Memory B cell (primary cell): ENCODE measurements at regions not wholly inside any gene's neighbourhood (a gene's known extent, or its start where the extent isn't known, plus 50 kb on each side); places are given as distances from the start of the nearest gene placed in this dataset.

Experiments used
- ATAC-seq: fragments of 150-1000 bp; cut with Tn5 transposase; 2 replicates; pipeline ENCODE4 v1.10.0; 2021; ENCODE audit warnings: low read depth, mild to moderate bottlenecking, moderate library complexity
- DNase-seq, 2 donors: peaks; one replicate each; pipeline ENCODE4 v3.0.0; 2022; ENCODE audit warnings: low spot score in 2 of 2
- H3K27ac Mint-ChIP-seq: one replicate; pipeline ENCODE4 v1.8.0; 2022; ENCODE audit warnings: mild to moderate bottlenecking, moderate library complexity, mixed read lengths
- H3K27me3 Mint-ChIP-seq: one replicate; pipeline ENCODE4 v1.8.0; 2022; ENCODE audit warnings: mixed read lengths
- H3K36me3 Mint-ChIP-seq: one replicate; pipeline ENCODE4 v1.8.0; 2022; ENCODE audit warnings: mild to moderate bottlenecking, mixed read lengths
- H3K4me1 Mint-ChIP-seq: one replicate; pipeline ENCODE4 v1.8.0; 2022; ENCODE audit warnings: mixed read lengths
- H3K4me3 Mint-ChIP-seq: one replicate; pipeline ENCODE4 v1.8.0; 2022; ENCODE audit warnings: mild to moderate bottlenecking, moderate library complexity, mixed read lengths
- H3K9me3 Mint-ChIP-seq: one replicate; pipeline ENCODE4 v1.8.0; 2022; ENCODE audit warnings: mixed read lengths

- Mint-ChIP-seq H3K9me3 (no peaks in the 10 kb centered on the region), H3K27ac (no peak overlapping the region), H3K36me3 (no peaks in the 10 kb centered on the region), H3K4me3 (no peak overlapping the region), H3K4me1 (no peaks in the 10 kb centered on the region), H3K27me3 (no peaks in the 10 kb centered on the region)
- ATAC-seq (no peak), DNase-seq (no peak)
These were observed 215.5 kb upstream of the UGT8 start for GRCh38 chr4:114383067-114383466.

- H3K4me1 Mint-ChIP-seq, result no peaks in the 10 kb centered on the region
- H3K27me3 Mint-ChIP-seq, result peaks cover 2% of the 10 kb centered on the region
- no peaks in the 10 kb centered on the region for H3K36me3 Mint-ChIP-seq
- no peak for DNase-seq
- ATAC-seq, result no peak
- no peaks in the 10 kb centered on the region for H3K9me3 Mint-ChIP-seq
- H3K27ac Mint-ChIP-seq, result no peak overlapping the region
- H3K4me3 Mint-ChIP-seq, result no peak overlapping the region
These were observed 214.9 kb upstream of the UGT8 start for GRCh38 chr4:114383721-114384120.

- H3K4me1 Mint-ChIP-seq, result no peaks in the 10 kb centered on the region
- DNase-seq, result no peak
- H3K9me3 Mint-ChIP-seq, result peaks cover 2% of the 10 kb centered on the region
- no peak overlapping the region for H3K27ac Mint-ChIP-seq
- no peak for ATAC-seq
- H3K4me3 Mint-ChIP-seq, result no peak overlapping the region
- no peaks in the 10 kb centered on the region for H3K36me3 Mint-ChIP-seq
- H3K27me3 Mint-ChIP-seq, result peaks cover 6% of the 10 kb centered on the region
These were observed 214.0 kb upstream of the UGT8 start for GRCh38 chr4:114384629-114385028.

- H3K4me1 Mint-ChIP-seq, result no peaks in the 10 kb centered on the region
- no peak overlapping the region for H3K4me3 Mint-ChIP-seq
- H3K36me3 Mint-ChIP-seq, result no peaks in the 10 kb centered on the region
- no peak overlapping the region for H3K27ac Mint-ChIP-seq
- H3K9me3 Mint-ChIP-seq, result peaks cover 2% of the 10 kb centered on the region
- H3K27me3 Mint-ChIP-seq, result peaks cover 6% of the 10 kb centered on the region
- peak; percentile 22 for ATAC-seq
- no peak for DNase-seq
These were observed 213.2 kb upstream of the UGT8 start for GRCh38 chr4:114385195-114385985.

- ATAC-seq, result peak; percentile 46
These were observed 211.9 kb upstream of the UGT8 start for GRCh38 chr4:114386637-114387233.

GRCh38 chr4:114389070-114389685 lies 209.4 kb upstream of the UGT8 start:
- no peaks in the 10 kb centered on the region for H3K36me3 Mint-ChIP-seq
- H3K9me3 Mint-ChIP-seq, result peaks cover 2% of the 10 kb centered on the region
- peaks cover 7% of the 10 kb centered on the region for H3K27me3 Mint-ChIP-seq
- no peak for DNase-seq
- H3K4me3 Mint-ChIP-seq, result no peak overlapping the region
- H3K27ac Mint-ChIP-seq, result no peak overlapping the region
- H3K4me1 Mint-ChIP-seq, result no peaks in the 10 kb centered on the region
- no peak for ATAC-seq

More at GRCh38 chr4:114386637-114387233, 211.9 kb upstream of the UGT8 start:
- Mint-ChIP-seq H3K27ac (no peak overlapping the region), H3K27me3 (peaks cover 6% of the 10 kb centered on the region), H3K36me3 (no peaks in the 10 kb centered on the region), H3K4me1 (no peaks in the 10 kb centered on the region), H3K4me3 (no peak overlapping the region), H3K9me3 (peaks cover 2% of the 10 kb centered on the region)
- DNase-seq, result peak; percentile 26 to 30

GRCh38 chr4:114393295-114394038 lies 205.1 kb upstream of the UGT8 start:
- DNase-seq, result no peak
- peaks cover 2% of the 10 kb centered on the region for H3K9me3 Mint-ChIP-seq
- H3K4me1 Mint-ChIP-seq, result no peaks in the 10 kb centered on the region
- H3K4me3 Mint-ChIP-seq, result no peak overlapping the region
- H3K27me3 Mint-ChIP-seq, result peaks cover 7% of the 10 kb centered on the region
- no peaks in the 10 kb centered on the region for H3K36me3 Mint-ChIP-seq
- H3K27ac Mint-ChIP-seq, result no peak overlapping the region
- ATAC-seq, result no peak

- no peak for ATAC-seq
- H3K4me1 Mint-ChIP-seq, result no peaks in the 10 kb centered on the region
- H3K27ac Mint-ChIP-seq, result no peak overlapping the region
- peaks cover 2% of the 10 kb centered on the region for H3K27me3 Mint-ChIP-seq
- no peak for DNase-seq
- no peak overlapping the region for H3K4me3 Mint-ChIP-seq
- no peaks in the 10 kb centered on the region for H3K36me3 Mint-ChIP-seq
- no peaks in the 10 kb centered on the region for H3K9me3 Mint-ChIP-seq
These were observed 201.8 kb upstream of the UGT8 start for GRCh38 chr4:114396808-114397207.

GRCh38 chr4:114398410-114398809 lies 200.2 kb upstream of the UGT8 start:
- DNase-seq (no peak), ATAC-seq (no peak)
- peaks cover 4% of the 10 kb centered on the region for H3K27me3 Mint-ChIP-seq
- H3K4me3 Mint-ChIP-seq, result no peak overlapping the region
- no peak overlapping the region for H3K27ac Mint-ChIP-seq
- no peaks in the 10 kb centered on the region for H3K4me1 Mint-ChIP-seq
- H3K36me3 Mint-ChIP-seq, result no peaks in the 10 kb centered on the region
- H3K9me3 Mint-ChIP-seq, result no peaks in the 10 kb centered on the region

GRCh38 chr4:114399105-114399504 lies 199.5 kb upstream of the UGT8 start:
- no peak for ATAC-seq
- Mint-ChIP-seq H3K4me1 (no peaks in the 10 kb centered on the region), H3K36me3 (no peaks in the 10 kb centered on the region), H3K9me3 (no peaks in the 10 kb centered on the region), H3K27me3 (peaks cover 4% of the 10 kb centered on the region), H3K27ac (no peak overlapping the region), H3K4me3 (no peak overlapping the region)
- DNase-seq, result no peak

GRCh38 chr4:114400531-114400930 lies 198.1 kb upstream of the UGT8 start:
- no peak for DNase-seq
- Mint-ChIP-seq H3K9me3 (peaks cover 2% of the 10 kb centered on the region), H3K27ac (no peak overlapping the region), H3K4me3 (no peak overlapping the region), H3K36me3 (no peaks in the 10 kb centered on the region), H3K27me3 (peaks cover 4% of the 10 kb centered on the region), H3K4me1 (no peaks in the 10 kb centered on the region)
- no peak for ATAC-seq

GRCh38 chr4:114401483-114401882 lies 197.1 kb upstream of the UGT8 start:
- H3K4me3 Mint-ChIP-seq, result no peak overlapping the region
- ATAC-seq (no peak), DNase-seq (no peak)
- no peaks in the 10 kb centered on the region for H3K4me1 Mint-ChIP-seq
- H3K9me3 Mint-ChIP-seq, result peaks cover 2% of the 10 kb centered on the region
- H3K36me3 Mint-ChIP-seq, result no peaks in the 10 kb centered on the region
- peaks cover 4% of the 10 kb centered on the region for H3K27me3 Mint-ChIP-seq
- no peak overlapping the region for H3K27ac Mint-ChIP-seq

- peaks cover 2% of the 10 kb centered on the region for H3K4me1 Mint-ChIP-seq
- H3K9me3 Mint-ChIP-seq, result peaks cover 4% of the 10 kb centered on the region
- H3K4me3 Mint-ChIP-seq, result no peak overlapping the region
- ATAC-seq, result no peak
- peaks cover 5% of the 10 kb centered on the region for H3K36me3 Mint-ChIP-seq
- H3K27me3 Mint-ChIP-seq, result peaks cover 7% of the 10 kb centered on the region
- DNase-seq, result no peak
- H3K27ac Mint-ChIP-seq, result no peak overlapping the region
These were observed 181.4 kb upstream of the UGT8 start for GRCh38 chr4:114417214-114417613.

GRCh38 chr4:114420069-114420468 lies 178.5 kb upstream of the UGT8 start:
- DNase-seq (no peak), ATAC-seq (no peak)
- H3K27ac Mint-ChIP-seq, result no peak overlapping the region
- peaks cover 4% of the 10 kb centered on the region for H3K27me3 Mint-ChIP-seq
- no peaks in the 10 kb centered on the region for H3K4me1 Mint-ChIP-seq
- no peak overlapping the region for H3K4me3 Mint-ChIP-seq
- H3K9me3 Mint-ChIP-seq, result no peaks in the 10 kb centered on the region
- H3K36me3 Mint-ChIP-seq, result no peaks in the 10 kb centered on the region
